ENCODE measurements at regions not wholly inside any gene's neighbourhood (a gene's known extent, or its start where the extent isn't known, plus 50 kb on each side); places are given as distances from the start of the nearest gene placed in this dataset.

- Histone ChIP-seq H3K27ac (no peak overlapping the region), H3K4me3 (no peak overlapping the region), H3K9me3 (no peaks in the 10 kb centered on the region), H3K4me1 (peaks cover 18% of the 10 kb centered on the region), H3K27me3 (no peaks in the 10 kb centered on the region), H3K36me3 (no peaks in the 10 kb centered on the region)
- no peak for DNase-seq (ENCODE audit: low spot score in 2 of 2)
- no peak for TF ChIP-seq POLR2AphosphoS5 (IDR thresholded peaks at IDR 0.05)
- 77% methylated on average over 6 of the region's 6 CpGs for WGBS
Measured at GRCh38 chr5:54876556-54876955, 108.8 kb downstream of the ESM1 start.

GRCh38 chr5:54874337-54875021, 110.9 kb downstream of the ESM1 start:
- no peak for DNase-seq (ENCODE audit: low spot score in 2 of 2)
- 22% methylated on average over 7 of the region's 7 CpGs for WGBS
- Histone ChIP-seq H3K27ac (no peak overlapping the region), H3K4me3 (no peak overlapping the region), H3K9me3 (no peaks in the 10 kb centered on the region), H3K27me3 (no peaks in the 10 kb centered on the region), H3K4me1 (peaks cover 12% of the 10 kb centered on the region), H3K36me3 (no peaks in the 10 kb centered on the region)
- TF ChIP-seq, protein P1, sequence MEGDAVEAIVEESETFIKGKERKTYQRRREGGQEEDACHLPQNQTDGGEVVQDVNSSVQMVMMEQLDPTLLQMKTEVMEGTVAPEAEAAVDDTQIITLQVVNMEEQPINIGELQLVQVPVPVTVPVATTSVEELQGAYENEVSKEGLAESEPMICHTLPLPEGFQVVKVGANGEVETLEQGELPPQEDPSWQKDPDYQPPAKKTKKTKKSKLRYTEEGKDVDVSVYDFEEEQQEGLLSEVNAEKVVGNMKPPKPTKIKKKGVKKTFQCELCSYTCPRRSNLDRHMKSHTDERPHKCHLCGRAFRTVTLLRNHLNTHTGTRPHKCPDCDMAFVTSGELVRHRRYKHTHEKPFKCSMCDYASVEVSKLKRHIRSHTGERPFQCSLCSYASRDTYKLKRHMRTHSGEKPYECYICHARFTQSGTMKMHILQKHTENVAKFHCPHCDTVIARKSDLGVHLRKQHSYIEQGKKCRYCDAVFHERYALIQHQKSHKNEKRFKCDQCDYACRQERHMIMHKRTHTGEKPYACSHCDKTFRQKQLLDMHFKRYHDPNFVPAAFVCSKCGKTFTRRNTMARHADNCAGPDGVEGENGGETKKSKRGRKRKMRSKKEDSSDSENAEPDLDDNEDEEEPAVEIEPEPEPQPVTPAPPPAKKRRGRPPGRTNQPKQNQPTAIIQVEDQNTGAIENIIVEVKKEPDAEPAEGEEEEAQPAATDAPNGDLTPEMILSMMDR (IDR thresholded peaks at IDR 0.05), result no peak
- TF ChIP-seq POLR2AphosphoS5 (IDR thresholded peaks at IDR 0.05) (no peak), EP300 (IDR thresholded peaks at IDR 0.05) (no peak), POLR2A (IDR thresholded peaks at IDR 0.05) (no peak)

DNA sequence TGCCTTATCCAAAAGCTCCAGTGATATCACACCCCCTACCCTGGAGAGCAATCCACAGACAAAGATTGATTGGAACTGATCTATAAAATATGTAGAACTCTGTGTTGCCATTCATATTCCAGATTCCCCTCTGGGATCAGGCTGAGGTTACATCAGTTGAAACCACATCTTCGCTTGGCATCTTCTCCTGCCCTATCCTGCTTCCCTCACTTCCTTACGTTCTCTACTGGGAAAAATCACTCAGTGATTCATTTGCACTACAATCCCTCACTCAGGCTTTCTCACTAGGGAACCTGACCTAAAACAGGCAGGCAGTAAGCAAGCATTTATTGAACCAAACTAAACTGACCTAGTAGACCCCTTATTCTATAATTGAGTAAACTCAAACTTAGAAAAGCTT, 111.7 kb downstream of the ESM1 start:
- H3K9me3 ChIP-seq, result no peaks in the 10 kb centered on the region
- no peaks in the 10 kb centered on the region for H3K27me3 ChIP-seq
- no peak for TF ChIP-seq POLR2AphosphoS5 (IDR thresholded peaks at IDR 0.05)
- no peak for TF ChIP-seq POLR2A (IDR thresholded peaks at IDR 0.05)
- TF ChIP-seq, protein P1 (IDR thresholded peaks at IDR 0.05), result no peak
- no peak for TF ChIP-seq EP300 (IDR thresholded peaks at IDR 0.05)
- H3K27ac ChIP-seq, result no peak overlapping the region
- 77% methylated on average over 2 of the region's 2 CpGs for WGBS
- DNase-seq (ENCODE audit: low spot score in 2 of 2), result no peak
- H3K4me1 ChIP-seq, result peaks cover 12% of the 10 kb centered on the region
- no peaks in the 10 kb centered on the region for H3K36me3 ChIP-seq
- no peak overlapping the region for H3K4me3 ChIP-seq

DNA sequence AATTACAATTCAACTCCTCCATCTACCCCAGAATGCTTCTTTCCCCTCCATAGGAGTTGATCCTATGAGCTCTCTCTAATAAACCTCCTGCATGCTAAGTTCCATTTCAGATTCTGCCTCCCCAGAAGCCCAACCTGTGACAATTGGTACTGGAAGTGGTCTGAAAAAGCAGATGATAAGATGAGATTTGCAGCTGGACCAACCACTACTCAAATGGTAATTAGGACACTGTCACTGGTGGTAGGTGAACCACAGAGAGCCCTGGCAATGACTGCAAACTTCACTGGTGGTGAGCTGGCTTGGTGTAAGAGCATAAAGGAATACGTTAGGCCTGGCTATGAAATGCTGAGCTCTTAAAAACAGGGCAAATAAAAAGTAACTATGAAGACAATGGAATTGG, 112.6 kb downstream of the ESM1 start:
- Histone ChIP-seq H3K36me3 (no peaks in the 10 kb centered on the region), H3K27me3 (no peaks in the 10 kb centered on the region), H3K4me3 (no peak overlapping the region), H3K9me3 (no peaks in the 10 kb centered on the region), H3K4me1 (peaks cover 12% of the 10 kb centered on the region), H3K27ac (no peak overlapping the region)
- TF ChIP-seq, protein P1 (IDR thresholded peaks at IDR 0.05), result no peak
- TF ChIP-seq POLR2A (IDR thresholded peaks at IDR 0.05), result no peak
- TF ChIP-seq POLR2AphosphoS5 (IDR thresholded peaks at IDR 0.05), result no peak
- no peak for TF ChIP-seq EP300 (IDR thresholded peaks at IDR 0.05)
- WGBS, result 72% methylated on average over 1 of the region's 1 CpG
- no peak for DNase-seq (ENCODE audit: low spot score in 2 of 2)

GRCh38 chr5:54870271-54870670, 115.1 kb downstream of the ESM1 start:
- no peaks in the 10 kb centered on the region for H3K9me3 ChIP-seq
- TF ChIP-seq, protein P1 (IDR thresholded peaks at IDR 0.05), result no peak
- TF ChIP-seq POLR2AphosphoS5 (IDR thresholded peaks at IDR 0.05) (no peak), EP300 (IDR thresholded peaks at IDR 0.05) (no peak), POLR2A (IDR thresholded peaks at IDR 0.05) (no peak)
- H3K4me1 ChIP-seq, result peaks cover 15% of the 10 kb centered on the region
- no peaks in the 10 kb centered on the region for H3K36me3 ChIP-seq
- H3K27me3 ChIP-seq, result no peaks in the 10 kb centered on the region
- DNase-seq (ENCODE audit: low spot score in 2 of 2), result no peak
- no peak overlapping the region for H3K4me3 ChIP-seq
- WGBS, result 73% methylated on average over 3 of the region's 3 CpGs
- H3K27ac ChIP-seq, result no peak overlapping the region

DNA sequence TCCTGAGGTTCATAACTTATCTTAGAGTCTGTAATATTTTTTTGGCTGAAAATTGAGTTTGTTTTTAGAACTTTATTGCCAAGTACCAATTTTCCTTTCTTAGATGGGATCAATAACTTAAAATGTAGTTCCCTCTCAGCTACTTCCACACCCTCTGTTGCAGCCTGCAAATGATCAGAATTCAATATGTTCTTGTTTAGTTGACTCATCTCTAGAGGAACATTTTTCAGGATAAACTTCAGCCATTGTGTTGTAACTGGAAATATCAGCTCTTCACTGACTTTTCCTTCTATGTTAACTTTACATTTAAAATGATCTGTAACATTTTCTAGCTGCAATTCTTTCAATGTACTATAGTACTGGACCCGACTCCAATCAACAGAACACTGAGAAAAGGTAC, 115.7 kb downstream of the ESM1 start:
- no peak for DNase-seq (ENCODE audit: low spot score in 2 of 2)
- Histone ChIP-seq H3K4me1 (peaks cover 12% of the 10 kb centered on the region), H3K36me3 (no peaks in the 10 kb centered on the region), H3K4me3 (no peak overlapping the region), H3K27ac (no peak overlapping the region), H3K9me3 (no peaks in the 10 kb centered on the region), H3K27me3 (no peaks in the 10 kb centered on the region)
- TF ChIP-seq POLR2A (IDR thresholded peaks at IDR 0.05), result no peak
- TF ChIP-seq POLR2AphosphoS5 (IDR thresholded peaks at IDR 0.05), result no peak
- no peak for TF ChIP-seq EP300 (IDR thresholded peaks at IDR 0.05)
- TF ChIP-seq, protein P1 (IDR thresholded peaks at IDR 0.05), result no peak
- 94% methylated on average over 1 of the region's 1 CpG for WGBS

Data from suprapubic skin (tissue), 4 donors.